ENCODE measurements at regions not wholly inside any gene's neighbourhood (a gene's known extent, or its start where the extent isn't known, plus 50 kb on each side); places are given as distances from the start of the nearest gene placed in this dataset.

- no CpG with 5 or more reads among the region's 1 CpG for WGBS (ENCODE audit: insufficient coverage)
- H3K4me3 Mint-ChIP-seq: no peak overlapping the region
- Histone ChIP-seq H3K9me3 (ENCODE audit: control insufficient read depth, insufficient read depth, low read length) (no peaks in the 10 kb centered on the region), H3K27me3 (ENCODE audit: control insufficient read depth, insufficient read depth, low read length) (no peaks in the 10 kb centered on the region), H3K4me3 (ENCODE audit: low read length) (no peak overlapping the region), H3K4me1 (ENCODE audit: control insufficient read depth, insufficient read depth, low read length) (no peaks in the 10 kb centered on the region), H3K27ac (ENCODE audit: low read length) (no peak overlapping the region), H3K36me3 (ENCODE audit: control insufficient read depth, insufficient read depth, low read length) (no peaks in the 10 kb centered on the region)
- no peaks in the 10 kb centered on the region for H3K4me1 Mint-ChIP-seq
- H3K36me3 Mint-ChIP-seq: no peaks in the 10 kb centered on the region
- peaks cover 6 to 26% of the 10 kb centered on the region in 2 donors for H3K27me3 Mint-ChIP-seq (ENCODE audit: low read depth in 2 of 2)
- ATAC-seq (no peak), DNase-seq (no peak)
- peaks cover 0 to 3% of the 10 kb centered on the region in 2 donors for H3K9me3 Mint-ChIP-seq
- no peak overlapping the region for H3K27ac Mint-ChIP-seq
- intact Hi-C loops (cut with micrococcal nuclease): no loop called here
- TF ChIP-seq CTCF (IDR thresholded peaks at IDR 0.05): no peak
Measured at GRCh38 chr12:45102818-45103217, 51.9 kb upstream of the DBX2 start.

- 91% methylated on average over 10 of the region's 10 CpGs for WGBS (ENCODE audit: insufficient coverage)
- no peak overlapping the region for H3K27ac Mint-ChIP-seq
- no peaks in the 10 kb centered on the region for H3K36me3 Mint-ChIP-seq
- H3K4me1 Mint-ChIP-seq: no peaks in the 10 kb centered on the region
- ATAC-seq (no peak), DNase-seq (no peak)
- no peaks in the 10 kb centered on the region for H3K27me3 ChIP-seq (ENCODE audit: control insufficient read depth, insufficient read depth, low read length)
- H3K27ac ChIP-seq (ENCODE audit: low read length): no peak overlapping the region
- H3K27me3 Mint-ChIP-seq (ENCODE audit: low read depth in 2 of 2): peaks cover 0 to 12% of the 10 kb centered on the region in 2 donors
- H3K9me3 ChIP-seq (ENCODE audit: control insufficient read depth, insufficient read depth, low read length): no peaks in the 10 kb centered on the region
- H3K36me3 ChIP-seq (ENCODE audit: control insufficient read depth, insufficient read depth, low read length): no peaks in the 10 kb centered on the region
- TF ChIP-seq CTCF (IDR thresholded peaks at IDR 0.05): no peak
- H3K4me3 Mint-ChIP-seq: no peak overlapping the region
- H3K4me3 ChIP-seq (ENCODE audit: low read length): no peak overlapping the region
- H3K4me1 ChIP-seq (ENCODE audit: control insufficient read depth, insufficient read depth, low read length): no peaks in the 10 kb centered on the region
- intact Hi-C loops (cut with micrococcal nuclease): no loop called here
- H3K9me3 Mint-ChIP-seq: no peaks in the 10 kb centered on the region
Measured at GRCh38 chr12:45105996-45106395, 55.1 kb upstream of the DBX2 start.

DNA sequence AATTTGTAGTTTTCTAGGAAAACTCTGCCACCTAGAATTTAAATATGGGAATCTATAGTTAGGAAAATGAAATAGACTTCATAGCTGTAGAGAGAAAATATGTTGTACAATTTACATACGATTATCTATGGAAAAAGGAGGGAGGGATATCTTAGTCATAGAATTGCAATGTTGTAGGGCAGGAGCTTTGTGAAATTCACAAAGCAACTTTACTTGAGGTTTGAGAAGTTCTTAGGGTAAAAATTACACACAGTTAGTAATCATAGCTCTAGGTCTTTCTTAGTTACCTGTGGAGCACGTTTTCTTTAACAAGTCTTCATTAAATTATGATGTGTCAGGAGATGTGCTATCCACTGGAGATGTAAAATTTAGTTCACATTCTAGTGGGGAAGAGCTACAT is 61.4 kb upstream of the DBX2 start:
- ATAC-seq (no peak), DNase-seq (no peak)
- no peak overlapping the region for H3K4me3 Mint-ChIP-seq
- no peak overlapping the region for H3K4me3 ChIP-seq (ENCODE audit: low read length)
- no peaks in the 10 kb centered on the region for H3K27me3 ChIP-seq (ENCODE audit: control insufficient read depth, insufficient read depth, low read length)
- H3K9me3 Mint-ChIP-seq: no peaks in the 10 kb centered on the region
- H3K9me3 ChIP-seq (ENCODE audit: control insufficient read depth, insufficient read depth, low read length): no peaks in the 10 kb centered on the region
- peaks cover 0 to 3% of the 10 kb centered on the region in 2 donors for H3K27me3 Mint-ChIP-seq (ENCODE audit: low read depth in 2 of 2)
- no peaks in the 10 kb centered on the region for H3K36me3 ChIP-seq (ENCODE audit: control insufficient read depth, insufficient read depth, low read length)
- intact Hi-C loops (cut with micrococcal nuclease): no loop called here
- WGBS (ENCODE audit: insufficient coverage): 100% methylated on average over 1 of the region's 2 CpGs
- H3K27ac ChIP-seq (ENCODE audit: low read length): no peak overlapping the region
- H3K4me1 ChIP-seq (ENCODE audit: control insufficient read depth, insufficient read depth, low read length): no peaks in the 10 kb centered on the region
- TF ChIP-seq CTCF (IDR thresholded peaks at IDR 0.05): no peak
- H3K4me1 Mint-ChIP-seq: no peaks in the 10 kb centered on the region
- no peak overlapping the region for H3K27ac Mint-ChIP-seq
- H3K36me3 Mint-ChIP-seq: no peaks in the 10 kb centered on the region

DNA sequence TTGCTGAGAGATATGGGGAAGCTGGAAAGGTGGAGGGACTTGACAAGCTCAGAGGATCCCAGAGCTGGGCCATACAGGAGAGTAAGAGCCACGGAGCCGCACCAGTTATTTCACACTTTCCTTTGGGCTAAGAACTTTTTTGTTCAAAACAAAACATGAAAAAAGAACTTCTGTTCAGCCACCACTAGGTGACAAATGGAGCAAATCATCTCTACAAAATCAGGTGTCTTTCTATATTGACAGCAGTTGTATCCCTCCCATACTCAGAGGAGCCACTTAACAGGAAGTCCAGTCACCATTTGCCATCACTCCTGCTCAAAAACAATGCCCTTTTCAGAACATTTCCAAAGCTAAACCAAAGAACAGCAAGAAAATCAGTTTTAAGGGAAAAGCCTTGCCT is 70.3 kb upstream of the DBX2 start:
- ATAC-seq (no peak), DNase-seq (no peak)
- Mint-ChIP-seq H3K4me3 (no peak overlapping the region), H3K9me3 (no peaks in the 10 kb centered on the region), H3K27me3 (ENCODE audit: low read depth in 2 of 2) (peaks cover 0 to 13% of the 10 kb centered on the region in 2 donors), H3K4me1 (no peaks in the 10 kb centered on the region), H3K27ac (no peak overlapping the region), H3K36me3 (no peaks in the 10 kb centered on the region)
- Histone ChIP-seq H3K27ac (ENCODE audit: low read length) (no peak overlapping the region), H3K4me1 (ENCODE audit: control insufficient read depth, insufficient read depth, low read length) (no peaks in the 10 kb centered on the region), H3K36me3 (ENCODE audit: control insufficient read depth, insufficient read depth, low read length) (no peaks in the 10 kb centered on the region), H3K9me3 (ENCODE audit: control insufficient read depth, insufficient read depth, low read length) (no peaks in the 10 kb centered on the region), H3K27me3 (ENCODE audit: control insufficient read depth, insufficient read depth, low read length) (no peaks in the 10 kb centered on the region), H3K4me3 (ENCODE audit: low read length) (no peak overlapping the region)
- 100% methylated on average over 2 of the region's 2 CpGs for WGBS (ENCODE audit: insufficient coverage)
- intact Hi-C loops (cut with micrococcal nuclease): no loop called here
- no peak for TF ChIP-seq CTCF (IDR thresholded peaks at IDR 0.05)

Measured in natural killer cell (primary cell).